Keratinocyte (primary cell): ENCODE measurements at regions not wholly inside any gene's neighbourhood (a gene's known extent, or its start where the extent isn't known, plus 50 kb on each side); places are given as distances from the start of the nearest gene placed in this dataset.

Experiments used
- DNase-seq: peaks from one replicate; pipeline ENCODE4 v3.0.0-alpha.2; 2011; ENCODE audit warnings: low read depth, missing footprints, low spot score
- FAIRE-seq: peaks from 2 replicates; lab custom pipeline; 2011; peaks lifted over from hg19 to GRCh38; lab: Jason Lieb, UNC
- H2AFZ ChIP-seq: 2 replicates; pipeline ENCODE4 v1.6.0; 2012; ENCODE audit warnings: low read length, control low read depth, inconsistent platforms; ENCODE audit not compliant: control insufficient read depth
- H3K27ac ChIP-seq: 2 replicates; pipeline ENCODE4 v1.5.1; 2011; ENCODE audit warnings: low read length; ENCODE audit not compliant: control insufficient read depth, insufficient read depth
- H3K27me3 ChIP-seq: 3 replicates; pipeline ENCODE4 v1.6.0; 2011; ENCODE audit warnings: low read length; ENCODE audit not compliant: control insufficient read depth, insufficient read depth; ENCODE audit errors: extremely low read depth
- H3K36me3 ChIP-seq, 2 experiments: 2 replicates in 1 of 2; 3 replicates in 1 of 2; pipeline ENCODE4 v1.5.1; 2011; ENCODE audit warnings: low read length in 2 of 2, mild to moderate bottlenecking in 1 of 2; ENCODE audit not compliant: control insufficient read depth in 2 of 2, insufficient read depth in 2 of 2; ENCODE audit errors: extremely low read depth in 1 of 2
- H3K4me1 ChIP-seq: 3 replicates; pipeline ENCODE4 v1.5.1; 2011; ENCODE audit warnings: low read length; ENCODE audit not compliant: control insufficient read depth, insufficient read depth; ENCODE audit errors: extremely low read depth
- H3K4me2 ChIP-seq: 3 replicates; pipeline ENCODE4 v1.6.0; 2011; ENCODE audit warnings: low read depth, low read length; ENCODE audit not compliant: control insufficient read depth, insufficient read depth; ENCODE audit errors: extremely low read depth
- H3K4me3 ChIP-seq, 3 experiments: fragments of 200-600 bp in 1 of 3; sonication (generic) in 1 of 3; 2 replicates in 2 of 3; 3 replicates in 1 of 3; pipeline ENCODE4 v1.5.1; 2011 to 2016; ENCODE audit warnings: low read length in 3 of 3, mild to moderate bottlenecking in 3 of 3, control low read depth in 2 of 3, inconsistent platforms in 1 of 3, low read depth in 1 of 3, mixed read lengths in 1 of 3, mixed run types in 1 of 3, moderate library complexity in 1 of 3; ENCODE audit not compliant: control insufficient read depth in 2 of 3, insufficient read depth in 2 of 3; ENCODE audit errors: extremely low read depth in 1 of 3
- H3K79me2 ChIP-seq: 2 replicates; pipeline ENCODE4 v1.6.0; 2012; ENCODE audit warnings: low read length; ENCODE audit not compliant: control insufficient read depth, insufficient read depth
- H3K9ac ChIP-seq: 3 replicates; pipeline ENCODE4 v1.6.0; 2011; ENCODE audit warnings: low read length; ENCODE audit not compliant: control insufficient read depth, insufficient read depth; ENCODE audit errors: extremely low read depth
- H3K9me1 ChIP-seq: 3 replicates; pipeline ENCODE4 v1.6.0; 2011; ENCODE audit warnings: low read length; ENCODE audit not compliant: control insufficient read depth, insufficient read depth; ENCODE audit errors: extremely low read depth
- H3K9me3 ChIP-seq: 2 replicates; pipeline ENCODE4 v1.5.1; 2012; ENCODE audit warnings: low read depth, low read length; ENCODE audit not compliant: control insufficient read depth
- H4K20me1 ChIP-seq: 3 replicates; pipeline ENCODE4 v1.6.0; 2011; ENCODE audit warnings: low read length; ENCODE audit not compliant: control insufficient read depth, insufficient read depth; ENCODE audit errors: extremely low read depth
- CTCF ChIP-seq, 3 experiments: IDR thresholded peaks in 1 of 3; conservative IDR thresholded peaks in 1 of 3; optimal IDR thresholded peaks in 1 of 3; 2 replicates in 2 of 3; 3 replicates in 1 of 3; pipeline versions ENCODE3 to v1.5.1; 2011; ENCODE audit warnings: low read length in 3 of 3, mild to moderate bottlenecking in 3 of 3, moderate library complexity in 2 of 3, control low read depth in 1 of 3, inconsistent platforms in 1 of 3; ENCODE audit not compliant: insufficient read depth in 2 of 3; ENCODE audit errors: extremely low read depth in 1 of 3
- EZH2 ChIP-seq: IDR thresholded peaks from one replicate; pipeline ENCODE4 v1.6.1; 2012; ENCODE audit warnings: inconsistent platforms, mild to moderate bottlenecking, low read length, moderate library complexity
- dilution Hi-C: fragments of 300-500 bp; cut with MboI; formaldehyde crosslinking; loops from one replicate; pipeline ENCODE4 v1.7.0; 2020; ENCODE audit warnings: low sequenced_read_pairs; ENCODE audit not compliant: extremely low pct_ligation_motif_present

GRCh38 chr18:47577520-47577919, 326.1 kb upstream of the SKOR2 start:
- Histone ChIP-seq H3K9me3 (no peaks in the 10 kb centered on the region), H3K4me3 (no peak overlapping the region), H3K9ac (no peak overlapping the region), H3K4me1 (no peaks in the 10 kb centered on the region), H3K79me2 (no peaks in the 10 kb centered on the region), H3K9me1 (no peaks in the 10 kb centered on the region), H3K27me3 (no peaks in the 10 kb centered on the region), H4K20me1 (no peaks in the 10 kb centered on the region), H3K4me2 (no peak overlapping the region), H3K36me3 (no peaks in the 10 kb centered on the region), H3K27ac (no peak overlapping the region), H2AFZ (no peak overlapping the region)
- TF ChIP-seq EZH2 (no peak), CTCF (optimal IDR thresholded peaks at IDR 0.05 in 1 of 3, IDR thresholded peaks at IDR 0.05 in 1 of 3, conservative IDR thresholded peaks at IDR 0.05 in 1 of 3; ENCODE audit: extremely low read depth in 1 of 3, insufficient read depth in 2 of 3, low read length in 3 of 3) (no peak)
- DNase-seq (no peak), FAIRE-seq (no peak)
- dilution Hi-C loops = no loop called here

- dilution Hi-C loops = no loop called here
- Histone ChIP-seq H3K9me1 (no peaks in the 10 kb centered on the region), H4K20me1 (no peaks in the 10 kb centered on the region), H3K27ac (no peak overlapping the region), H3K4me1 (no peaks in the 10 kb centered on the region), H2AFZ (no peak overlapping the region), H3K27me3 (no peaks in the 10 kb centered on the region), H3K4me2 (no peak overlapping the region), H3K79me2 (no peaks in the 10 kb centered on the region), H3K9ac (no peak overlapping the region), H3K4me3 (no peak overlapping the region), H3K9me3 (no peaks in the 10 kb centered on the region), H3K36me3 (no peaks in the 10 kb centered on the region)
- FAIRE-seq (no peak), DNase-seq (no peak)
- TF ChIP-seq CTCF (optimal IDR thresholded peaks at IDR 0.05 in 1 of 3, IDR thresholded peaks at IDR 0.05 in 1 of 3, conservative IDR thresholded peaks at IDR 0.05 in 1 of 3; ENCODE audit: extremely low read depth in 1 of 3, insufficient read depth in 2 of 3, low read length in 3 of 3) (no peak), EZH2 (no peak)
These were observed 323.5 kb upstream of the SKOR2 start for GRCh38 chr18:47574966-47575365.
